Stimulated activated CD8-positive, alpha-beta memory T cell treated with anti-CD3 and anti-CD28 coated beads, Interleukin-15, amount 100 ng/mL, for 48 hours (primary cell): ENCODE measurements at regions not wholly inside any gene's neighbourhood (a gene's known extent, or its start where the extent isn't known, plus 50 kb on each side); places are given as distances from the start of the nearest gene placed in this dataset.

Experiments
- DNase-seq, 2 donors: peaks; one replicate each; pipeline ENCODE4 v3.0.0-alpha.2; 2020; ENCODE audit warnings: low read depth in 2 of 2

DNA sequence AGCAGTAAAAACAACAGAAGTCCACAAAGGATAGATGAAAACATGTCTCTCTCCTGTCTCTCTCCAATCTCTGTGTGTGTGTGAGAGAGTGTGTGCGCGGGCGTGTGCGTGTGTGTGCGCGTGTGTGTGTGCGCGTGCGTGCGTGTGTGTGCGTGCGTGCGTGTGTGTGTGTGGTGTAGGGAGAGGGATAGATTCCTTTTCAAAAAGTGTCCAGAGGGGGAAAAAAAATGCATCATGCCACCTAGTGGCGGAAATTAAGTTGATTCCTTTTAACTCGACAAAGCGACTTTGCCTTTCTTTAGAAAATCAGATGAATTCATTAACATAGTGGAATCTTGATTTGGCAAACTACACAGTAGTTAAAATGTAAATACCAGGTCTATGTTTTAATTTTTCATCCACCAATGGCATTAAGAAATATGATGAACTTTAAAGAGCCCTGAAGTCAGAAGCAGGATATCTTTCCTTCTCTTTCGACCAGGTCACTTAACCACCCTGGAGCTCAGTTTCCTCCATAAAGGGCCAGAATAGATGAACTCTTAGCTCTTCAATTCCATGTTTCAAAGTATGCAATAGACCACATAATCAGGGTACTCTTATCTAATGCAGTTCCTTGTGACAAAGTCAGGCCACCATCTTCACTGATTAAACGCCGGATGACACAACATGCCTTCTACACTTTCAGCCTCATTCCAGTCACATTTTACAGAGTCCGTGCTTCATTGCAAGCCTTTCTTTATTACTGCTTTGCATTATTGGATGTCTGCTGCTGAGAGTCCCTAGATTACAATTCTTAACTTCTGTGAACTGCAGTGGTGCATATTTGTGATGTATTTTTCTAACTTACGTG, 162.8 kb downstream of the FBXO8 start:
- DNase-seq, result no peak

DNA sequence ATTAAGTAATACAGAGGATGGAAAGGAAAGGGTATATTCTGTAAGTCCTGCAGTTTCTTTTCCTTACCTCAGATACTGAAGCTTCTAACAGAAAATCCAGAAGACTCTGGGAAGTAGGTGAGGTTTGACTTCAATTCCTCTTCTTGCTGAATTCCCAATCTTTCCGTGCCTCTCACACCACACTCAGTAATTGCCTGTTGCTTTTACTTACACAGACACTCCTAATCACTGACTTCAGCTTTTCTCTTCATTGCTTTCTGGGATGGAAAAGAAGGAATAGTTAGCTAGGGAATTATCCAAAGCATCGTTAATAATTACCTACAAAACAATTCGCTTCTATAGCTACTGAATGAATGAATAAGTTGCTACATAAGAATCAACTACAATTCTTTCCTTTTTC, 163.6 kb downstream of the FBXO8 start:
- DNase-seq, result no peak

DNA sequence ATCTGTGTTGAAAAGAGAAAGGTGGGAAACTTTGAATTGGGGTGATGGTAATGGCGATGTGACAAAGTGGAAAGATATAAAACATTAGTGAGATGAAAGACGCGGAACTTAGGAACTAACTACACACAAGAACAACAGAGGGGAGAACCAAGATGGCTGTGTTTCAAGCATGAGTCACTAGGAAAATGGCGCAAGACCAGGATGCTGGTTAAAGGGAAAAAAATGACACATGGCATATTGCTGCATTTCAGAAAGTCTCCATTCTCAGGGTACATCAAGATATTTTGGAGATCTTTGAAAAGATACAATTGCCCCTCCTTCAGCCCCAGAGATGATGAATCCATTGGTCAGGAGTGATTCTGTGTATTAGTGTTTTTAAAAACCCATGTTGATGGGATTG, 164.4 kb downstream of the FBXO8 start:
- DNase-seq, result no peak

DNA sequence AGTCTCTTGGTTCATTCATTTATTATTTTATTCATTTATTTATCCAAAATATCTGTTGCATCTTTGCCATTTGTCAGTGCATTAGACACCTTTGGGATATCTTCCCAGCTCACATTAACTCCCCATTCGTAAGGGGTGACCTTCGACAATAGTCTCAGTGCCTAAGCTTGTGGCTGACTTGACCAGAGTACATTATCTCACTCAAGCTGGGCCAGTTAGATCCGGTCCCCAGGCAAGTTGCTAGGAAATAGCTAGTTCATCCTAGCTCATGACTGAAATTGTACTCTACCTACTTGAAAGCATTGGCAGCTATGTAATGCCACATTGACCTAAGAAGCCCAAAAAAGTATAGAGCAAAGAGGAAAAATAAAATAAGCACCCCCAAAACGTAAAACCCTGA, 165.3 kb downstream of the FBXO8 start:
- DNase-seq, result no peak

DNA sequence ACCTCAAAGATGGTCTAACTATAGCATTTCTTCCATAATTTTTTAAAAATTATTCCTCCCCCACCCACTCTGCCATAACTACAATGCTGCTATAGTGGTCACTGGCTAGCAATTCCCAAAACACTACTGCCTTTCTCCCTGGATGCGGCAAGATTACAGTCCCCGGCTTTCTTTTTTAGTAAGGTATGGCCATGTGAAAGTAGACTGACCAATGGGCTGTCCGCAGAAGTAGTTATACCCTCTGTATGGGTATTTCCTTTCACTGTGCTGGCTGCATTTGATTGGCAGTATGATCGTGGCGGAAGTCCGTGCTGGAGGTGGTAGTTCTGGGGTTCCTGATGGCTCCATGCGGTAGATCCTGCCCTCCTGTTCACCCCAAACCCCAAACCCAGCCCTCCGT, 166.0 kb downstream of the FBXO8 start:
- no peak for DNase-seq

DNA sequence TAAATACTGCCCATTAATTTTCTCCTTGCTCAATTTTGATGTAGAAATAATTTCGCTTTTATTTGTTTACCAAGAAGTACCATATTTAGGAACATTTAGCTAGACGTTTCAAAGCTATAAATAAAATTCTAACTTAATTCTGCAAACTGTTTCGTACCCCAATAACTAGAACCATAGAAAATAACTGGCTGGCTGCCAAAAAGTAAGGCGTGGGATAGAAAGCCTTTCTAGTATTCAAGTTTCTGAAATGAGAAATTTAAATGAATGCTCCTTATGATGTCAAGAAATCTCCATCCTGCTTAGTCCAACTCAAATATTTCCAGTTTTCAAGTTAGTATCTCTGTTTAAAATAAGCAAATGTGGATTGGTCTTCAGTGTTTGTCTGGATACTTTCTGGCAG, 167.4 kb downstream of the FBXO8 start:
- no peak for DNase-seq

DNA sequence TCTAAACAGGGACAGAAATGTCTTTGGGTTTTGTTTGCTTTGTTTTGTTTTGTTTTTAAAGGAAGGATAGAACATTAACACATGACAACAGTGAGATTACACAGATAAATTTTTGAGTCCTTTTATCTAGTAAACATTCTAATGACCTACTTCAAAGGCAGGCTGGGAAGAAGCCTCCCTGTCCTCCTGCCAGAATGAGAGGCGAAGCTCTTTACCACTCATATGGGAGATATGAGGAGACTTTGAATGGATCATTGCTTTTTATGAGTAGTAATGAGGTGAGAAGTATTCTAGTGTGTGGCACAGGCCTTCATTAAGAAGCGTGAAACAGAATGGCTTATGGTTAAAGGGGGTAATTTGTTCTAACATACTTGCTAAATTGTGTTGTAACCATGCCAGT, 172.0 kb downstream of the FBXO8 start:
- DNase-seq, result no peak

DNA sequence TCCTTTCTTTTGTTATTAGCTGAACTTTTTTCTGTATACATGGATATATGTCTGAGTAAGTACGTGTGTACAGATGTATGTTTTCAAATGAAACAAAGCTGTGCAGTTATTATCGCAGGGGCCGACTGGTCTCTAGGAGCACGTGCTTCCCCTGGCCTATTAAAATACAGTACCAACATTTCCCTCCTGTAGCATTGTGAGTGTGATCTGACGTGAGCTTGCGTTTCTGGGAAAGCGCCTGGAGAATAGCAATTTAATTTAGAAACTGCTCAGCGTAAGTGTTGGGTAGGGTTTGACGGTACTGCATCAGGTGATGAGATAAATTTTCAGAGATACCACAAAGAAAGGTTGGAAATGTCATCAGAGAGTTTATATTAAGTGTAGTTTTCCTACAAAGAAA, 173.3 kb downstream of the FBXO8 start:
- no peak for DNase-seq

DNA sequence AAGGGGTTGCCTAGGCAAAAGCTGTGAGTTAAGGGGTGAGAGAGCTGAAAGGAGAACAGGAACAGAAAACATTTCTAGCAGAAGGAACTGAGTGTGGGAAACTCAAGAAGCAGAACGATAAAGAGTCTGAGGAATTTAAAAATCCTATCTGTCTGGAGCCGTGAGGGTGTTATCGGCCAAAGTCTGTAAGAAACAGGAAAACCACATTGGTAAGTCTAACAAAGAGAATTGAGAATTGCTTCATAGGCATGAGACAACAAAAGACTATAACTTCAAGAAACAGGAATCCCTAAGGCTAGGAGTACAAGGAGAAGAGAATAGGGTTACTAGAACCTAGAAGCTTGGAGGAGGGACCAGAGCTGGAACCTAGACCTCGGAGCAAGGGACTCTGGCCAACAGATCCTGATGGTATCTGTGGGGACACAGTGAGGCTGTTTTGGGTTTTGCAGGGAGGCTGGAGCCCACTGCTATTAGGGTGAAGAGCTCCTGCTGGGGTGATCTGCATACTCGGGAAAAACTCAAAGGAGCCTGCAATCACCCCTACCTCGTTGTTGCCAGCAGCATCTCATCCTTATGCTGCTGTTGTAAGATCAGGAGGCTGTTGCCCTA, 175.6 kb downstream of the FBXO8 start:
- DNase-seq, result no peak

DNA sequence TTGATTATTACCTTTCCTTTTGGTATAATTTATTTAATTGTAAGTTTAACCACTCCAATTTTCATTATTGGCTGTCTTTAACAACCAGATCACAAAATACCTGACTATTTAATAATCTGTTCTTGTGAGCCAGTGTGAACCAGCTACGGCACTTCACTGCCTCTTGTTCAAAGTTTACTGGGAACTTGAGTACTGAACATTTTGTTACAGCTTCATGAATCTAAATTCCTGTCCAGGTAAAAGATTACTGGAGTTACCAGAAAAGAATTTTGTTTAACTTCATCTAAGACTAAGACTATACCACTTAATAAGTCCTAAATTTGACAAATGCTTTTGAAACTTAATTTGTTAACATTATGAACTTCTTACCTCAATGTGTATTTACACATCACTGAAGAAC, 178.3 kb downstream of the FBXO8 start:
- no peak for DNase-seq

DNA sequence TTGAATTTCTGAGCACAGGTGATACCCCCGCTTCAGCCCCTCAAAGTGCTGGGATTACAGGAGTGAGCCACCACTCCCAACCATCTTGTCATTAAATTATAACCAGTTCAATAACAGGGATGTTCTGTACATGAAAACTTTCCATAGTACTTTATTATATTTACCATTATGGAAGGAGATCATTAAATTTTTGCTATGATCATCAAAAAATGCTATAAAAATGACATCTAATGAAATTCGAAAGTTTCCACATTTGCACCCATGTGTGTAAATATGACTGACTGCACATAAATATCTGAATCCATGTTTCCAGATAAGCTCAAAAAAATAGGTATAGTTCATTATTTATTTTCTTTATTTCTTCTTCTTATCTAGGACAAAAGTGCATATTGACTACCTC, 182.6 kb downstream of the FBXO8 start:
- DNase-seq, result no peak

DNA sequence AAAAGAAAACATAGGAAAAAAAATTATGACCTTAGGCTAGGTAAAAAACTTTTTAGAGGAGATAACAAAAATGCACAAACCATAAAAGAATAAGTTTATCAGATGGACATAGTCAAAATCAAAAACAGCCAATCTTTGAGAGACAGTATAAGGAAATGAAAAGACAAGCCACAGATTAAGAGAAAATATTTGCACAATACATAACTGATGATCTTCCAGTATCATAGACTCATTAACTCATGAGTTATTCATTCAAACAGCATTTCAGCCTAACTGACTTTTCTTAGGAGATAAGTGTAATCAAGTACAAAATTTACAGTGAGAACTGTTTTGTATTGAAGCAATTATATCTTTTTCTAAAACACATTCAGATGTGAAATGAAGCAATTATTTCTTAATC, 183.8 kb downstream of the FBXO8 start:
- no peak for DNase-seq

DNA sequence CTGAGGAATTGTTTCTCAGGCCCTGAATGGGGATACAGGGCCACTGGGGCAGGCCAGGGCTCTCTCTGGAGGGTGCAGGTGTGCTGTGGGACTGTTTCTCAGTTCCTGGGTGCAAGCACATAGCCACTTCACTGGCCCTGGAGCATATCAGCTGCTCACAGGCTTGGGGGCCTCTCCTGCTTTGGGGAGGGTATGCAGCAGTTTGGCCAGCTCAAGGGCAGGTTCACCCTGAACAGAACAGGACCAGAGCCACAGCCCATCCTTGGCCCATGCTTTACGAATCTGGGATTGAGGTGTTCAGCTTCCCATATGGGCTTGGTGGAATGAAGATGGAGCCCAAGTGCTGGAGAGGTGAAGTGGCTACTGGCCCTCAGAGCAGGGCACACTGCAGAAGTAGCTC, 186.5 kb downstream of the FBXO8 start:
- no peak for DNase-seq

DNA sequence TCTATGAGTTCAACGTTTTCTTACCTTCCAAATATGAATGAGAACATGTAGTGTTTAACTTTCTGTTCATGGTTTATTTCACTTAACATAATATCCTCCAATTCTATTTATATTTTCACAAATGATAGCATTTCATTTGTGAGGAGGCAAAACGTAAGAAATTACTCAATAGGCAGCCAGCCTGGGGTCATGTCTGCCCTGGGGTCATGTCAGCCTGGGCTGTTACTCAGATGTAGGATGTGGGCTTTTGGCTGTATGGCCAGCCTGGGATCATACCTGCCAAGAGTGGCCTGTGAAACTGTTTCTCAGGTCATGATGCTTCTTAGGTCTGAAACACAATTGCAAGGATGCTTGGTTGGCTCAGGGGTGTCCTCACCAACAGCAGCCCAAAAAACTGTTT, 187.0 kb downstream of the FBXO8 start:
- no peak for DNase-seq

DNA sequence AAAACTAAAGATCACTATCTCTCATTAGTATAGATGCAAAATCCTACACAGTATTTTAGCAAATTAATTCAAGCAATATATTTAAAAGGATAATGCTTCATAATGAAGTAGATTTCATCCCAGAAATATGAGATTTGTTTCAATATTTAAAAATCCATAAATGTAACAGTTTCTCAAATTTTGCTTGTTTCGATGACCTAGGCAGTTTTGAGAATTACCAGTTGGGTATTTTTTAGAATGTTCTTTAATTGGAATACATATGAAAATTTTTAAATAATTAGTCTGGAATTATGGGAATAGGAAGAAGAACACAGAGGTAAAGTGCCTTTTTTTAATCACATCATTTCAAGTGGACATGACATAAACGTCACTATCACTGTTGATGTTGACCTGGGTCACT, 192.3 kb downstream of the FBXO8 start:
- DNase-seq, result no peak

DNA sequence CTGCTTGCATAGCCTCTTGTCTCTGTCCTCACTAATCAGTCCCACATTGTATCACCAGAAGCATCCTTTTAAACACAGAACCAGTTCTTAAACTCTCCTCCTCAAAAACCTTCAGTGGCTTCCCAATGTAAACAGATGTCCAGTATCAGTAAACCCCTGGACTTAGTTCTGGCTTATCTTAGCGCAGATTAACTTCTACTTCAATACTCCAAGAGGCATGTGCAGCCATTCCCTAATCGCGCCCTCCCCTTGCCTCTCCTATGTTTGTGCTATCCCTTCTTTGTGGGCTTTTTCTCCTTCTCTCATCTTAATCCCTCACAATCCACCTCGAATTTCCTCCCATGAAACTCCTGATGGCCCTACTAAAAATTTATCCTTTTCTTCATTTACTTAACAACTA, 193.8 kb downstream of the FBXO8 start:
- no peak for DNase-seq

DNA sequence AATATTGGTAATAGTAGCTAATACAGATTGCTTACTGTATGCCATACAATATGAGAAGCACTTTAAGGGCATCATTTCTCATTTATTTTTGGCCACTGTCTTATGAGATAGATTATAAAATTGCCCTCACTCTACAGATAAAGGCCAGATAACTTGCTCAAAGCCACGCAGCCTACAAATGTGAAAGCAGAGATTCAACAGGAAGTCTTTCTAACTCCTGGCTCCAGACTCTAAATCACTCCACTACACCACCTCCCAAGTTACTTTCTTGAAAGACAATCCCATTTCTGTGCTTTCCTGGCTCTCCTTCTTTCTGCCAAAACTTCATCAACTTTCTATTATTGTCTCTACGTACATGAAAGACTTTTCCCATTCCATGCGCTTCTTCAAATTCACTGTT, 194.7 kb downstream of the FBXO8 start:
- no peak for DNase-seq

DNA sequence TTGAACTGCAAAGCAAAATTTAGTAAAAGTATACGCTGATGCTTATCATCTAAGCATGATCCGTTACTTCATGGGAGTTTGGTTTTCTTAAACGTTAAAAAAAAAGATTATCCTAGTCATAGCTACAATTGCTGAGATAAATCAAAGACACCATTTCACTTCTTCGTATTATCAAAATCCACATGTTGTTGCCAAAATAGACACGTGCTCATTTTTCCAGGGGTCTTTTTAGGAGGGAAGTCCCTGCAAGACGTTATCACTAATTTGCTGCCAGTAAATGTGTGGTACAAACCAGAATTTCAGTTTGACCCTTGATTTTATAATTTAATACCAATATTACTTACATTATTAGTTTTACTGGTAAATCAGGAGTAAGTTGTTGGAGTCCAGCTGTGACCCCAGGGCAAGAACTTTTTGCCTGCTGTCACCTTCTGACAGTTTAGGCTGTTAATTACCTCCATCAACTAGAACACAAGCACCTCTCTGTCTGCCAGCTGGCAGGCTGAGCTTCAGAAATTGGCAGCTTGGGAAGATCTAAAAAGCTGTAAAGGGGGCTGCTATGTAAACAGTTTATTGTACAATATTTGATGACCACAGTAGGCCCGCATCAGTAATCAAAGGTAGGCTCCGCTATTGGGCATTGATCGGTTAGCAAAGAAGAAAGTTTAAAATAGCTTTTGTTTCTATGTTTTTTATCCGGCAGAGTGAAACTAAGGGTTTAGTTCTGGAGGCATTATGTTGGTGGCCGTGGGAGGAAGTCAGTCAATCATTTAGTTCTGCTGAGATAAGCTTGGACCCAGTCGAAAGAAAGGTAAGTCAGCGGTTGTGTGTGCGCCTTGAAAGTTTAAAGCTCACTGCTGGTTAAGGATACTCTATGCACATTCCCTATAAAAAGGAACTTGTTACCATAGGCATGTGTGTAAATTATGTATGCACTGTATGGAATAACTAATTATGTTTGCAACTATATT, 196.4 kb downstream of the FBXO8 start:
- no peak for DNase-seq

DNA sequence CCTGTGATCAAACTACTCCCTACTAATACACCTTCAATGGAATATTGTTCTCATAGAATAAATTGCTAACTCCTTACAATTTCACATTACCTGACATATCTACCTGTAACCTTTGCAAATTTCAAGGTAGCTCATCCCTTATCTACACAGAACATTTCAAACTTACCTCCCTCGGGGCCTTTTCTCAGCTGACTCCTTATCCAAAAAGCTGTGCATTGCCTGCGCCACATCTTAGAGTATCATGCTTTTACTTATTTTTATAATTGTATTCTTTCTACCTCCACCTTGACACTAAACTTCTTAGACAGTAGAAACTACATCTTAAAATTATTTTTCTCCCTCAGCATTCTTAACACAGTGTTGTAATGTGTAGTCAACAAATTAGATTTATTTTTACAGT, 198.5 kb downstream of the FBXO8 start:
- no peak for DNase-seq

DNA sequence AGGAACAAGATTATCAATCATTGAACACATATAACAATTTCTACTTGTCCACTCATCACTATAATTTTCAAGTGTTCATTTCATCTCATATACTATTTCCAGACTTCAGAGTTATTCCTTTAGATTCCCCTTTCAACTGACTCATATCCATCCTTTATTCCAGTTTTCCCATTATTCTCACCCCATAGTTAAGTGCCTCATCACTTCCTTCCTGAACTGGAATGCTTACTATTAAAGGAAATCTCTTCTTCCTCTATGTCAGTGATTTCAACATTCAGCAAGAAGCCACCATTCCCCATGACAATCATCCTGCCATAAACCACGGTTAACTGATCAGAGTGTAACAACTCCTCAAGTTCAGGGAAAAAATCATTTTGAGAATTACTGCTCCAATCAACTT, 198.9 kb downstream of the FBXO8 start:
- DNase-seq, result no peak

DNA sequence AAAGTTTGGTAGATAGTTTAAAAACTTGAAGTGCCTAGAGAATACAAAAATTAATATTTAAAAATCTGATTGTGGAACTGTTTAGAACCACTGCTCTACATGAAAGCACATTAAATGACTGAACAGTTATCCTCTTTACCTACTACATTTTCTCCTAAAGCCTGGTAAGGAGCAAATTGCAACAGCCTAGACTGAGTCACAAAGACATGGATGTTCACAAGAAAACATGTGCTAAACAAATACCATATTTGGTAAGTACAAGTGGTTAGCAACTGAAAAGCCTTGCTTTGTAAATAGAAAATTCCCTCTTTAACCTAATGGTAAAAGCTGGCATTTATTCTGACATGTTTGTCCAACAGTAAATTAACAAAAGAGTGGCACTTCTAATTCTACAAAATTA, 203.1 kb downstream of the FBXO8 start:
- no peak for DNase-seq

DNA sequence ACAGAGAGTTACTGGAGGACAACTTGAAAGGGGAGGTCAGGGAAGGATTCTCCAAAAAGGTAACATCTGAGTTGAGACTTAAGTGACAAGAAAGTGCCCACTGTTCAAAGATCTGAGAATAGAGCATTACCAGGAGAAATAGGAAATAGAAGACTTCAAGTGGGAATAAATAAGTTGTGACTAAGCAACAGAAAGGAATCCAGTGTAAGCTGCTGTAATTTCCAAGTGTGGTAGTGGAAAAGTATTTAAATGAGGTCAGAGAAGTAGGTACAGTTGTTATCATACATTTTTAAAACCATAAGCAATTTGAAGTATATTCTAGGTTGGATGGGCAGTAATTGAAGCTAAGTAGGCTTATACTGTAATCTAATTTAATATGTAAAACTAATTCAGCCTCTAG, 211.9 kb downstream of the FBXO8 start:
- DNase-seq, result no peak
